ENCODE measurements at regions not wholly inside any gene's neighbourhood (a gene's known extent, or its start where the extent isn't known, plus 50 kb on each side); places are given as distances from the start of the nearest gene placed in this dataset.

DNA sequence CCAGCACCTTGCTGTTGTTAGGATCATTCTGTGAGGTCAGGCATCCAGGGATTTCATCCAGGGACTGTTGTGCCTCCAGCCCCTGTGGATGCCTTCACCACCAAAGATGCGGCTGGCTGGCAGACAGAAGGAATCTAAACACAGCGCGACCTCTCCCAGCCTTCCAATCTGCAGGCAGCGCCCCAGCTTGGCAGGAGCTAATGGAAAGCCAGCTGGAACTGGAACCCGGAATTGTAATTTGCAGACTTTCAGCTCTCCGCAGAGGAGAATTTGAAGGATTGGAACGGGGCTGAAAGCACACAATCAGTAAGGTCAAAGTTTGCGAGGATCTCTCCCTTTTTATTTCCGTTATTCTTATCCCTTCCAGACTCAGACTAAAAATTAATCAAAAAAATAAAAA lies 127.8 kb downstream of the TRIB2 start:
- Mint-ChIP-seq H3K9me3 (no peaks in the 10 kb centered on the region), H3K4me3 (no peak overlapping the region), H3K4me1 (no peaks in the 10 kb centered on the region), H3K27ac (no peak overlapping the region), H3K36me3 (ENCODE audit: low read depth) (no peaks in the 10 kb centered on the region), H3K27me3 (peaks cover 4% of the 10 kb centered on the region)
- ATAC-seq (replicated peaks) = no peak

DNA sequence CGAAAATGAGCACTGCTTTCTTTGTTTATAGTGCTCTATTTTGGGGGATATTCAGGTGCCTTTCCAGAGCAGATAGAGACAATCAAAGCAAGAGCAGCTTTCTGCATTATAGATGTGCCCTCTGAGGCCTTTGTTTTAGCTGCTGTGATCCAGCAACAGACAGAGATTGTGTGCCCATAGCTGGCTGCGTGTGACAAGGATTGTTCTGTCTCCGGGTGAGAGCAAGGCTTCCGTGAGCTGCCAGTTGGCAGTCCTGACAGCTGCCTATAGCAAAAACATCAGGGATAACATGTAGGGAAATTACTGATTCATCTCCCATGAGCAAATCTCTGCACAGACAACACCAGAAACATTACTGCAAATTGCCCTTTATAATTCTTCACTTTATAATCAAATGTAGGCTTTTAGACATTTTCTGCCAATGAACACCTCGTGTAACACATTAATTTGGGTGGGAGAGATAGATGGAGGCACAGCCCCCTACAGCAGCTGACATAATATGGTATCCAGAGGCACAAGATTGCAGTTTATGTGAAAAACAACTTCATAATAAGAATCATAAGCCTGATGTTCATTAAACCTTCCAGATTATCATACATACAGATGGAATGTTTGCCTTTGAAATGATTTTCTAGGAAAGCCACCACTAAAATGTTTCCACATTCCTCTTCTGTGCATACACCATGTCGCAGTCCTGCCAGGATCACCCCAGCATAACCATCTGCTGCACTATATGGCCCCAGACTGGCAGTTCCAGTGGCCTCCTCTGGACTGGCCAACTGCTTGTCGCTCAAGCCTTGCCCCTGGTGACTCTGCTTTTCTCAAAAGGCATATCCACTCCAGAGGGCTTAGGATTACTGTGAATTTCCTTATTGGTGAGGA lies 131.2 kb downstream of the TRIB2 start:
- H3K36me3 Mint-ChIP-seq (ENCODE audit: low read depth) = no peaks in the 10 kb centered on the region
- no peak overlapping the region for H3K4me3 Mint-ChIP-seq
- no peak for ATAC-seq (replicated peaks)
- H3K9me3 Mint-ChIP-seq = no peaks in the 10 kb centered on the region
- no peaks in the 10 kb centered on the region for H3K27me3 Mint-ChIP-seq
- no peak overlapping the region for H3K27ac Mint-ChIP-seq
- H3K4me1 Mint-ChIP-seq = no peaks in the 10 kb centered on the region

DNA sequence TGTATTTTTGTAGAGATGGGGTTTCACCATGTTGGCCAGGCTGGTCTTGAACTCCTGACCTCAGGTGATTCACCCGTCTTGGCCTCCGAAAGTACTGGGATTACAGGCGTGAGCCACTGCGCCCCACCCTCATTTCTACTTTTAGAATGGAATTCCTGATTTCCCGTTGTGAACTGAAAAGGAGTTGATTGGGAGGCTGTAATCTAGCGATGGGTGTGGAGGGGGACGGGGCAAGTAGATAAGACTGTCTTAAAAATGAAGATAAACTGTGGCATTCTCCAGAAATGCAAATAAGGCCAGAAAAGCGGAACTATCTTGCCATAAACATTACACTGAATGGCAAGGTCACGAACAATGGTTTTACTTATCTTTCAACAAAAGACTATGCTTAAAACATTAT lies 135.4 kb downstream of the TRIB2 start:
- Mint-ChIP-seq H3K36me3 (ENCODE audit: low read depth) (no peaks in the 10 kb centered on the region), H3K27ac (no peak overlapping the region), H3K9me3 (no peaks in the 10 kb centered on the region), H3K4me3 (no peak overlapping the region), H3K4me1 (peaks cover 15% of the 10 kb centered on the region), H3K27me3 (no peaks in the 10 kb centered on the region)
- no peak for ATAC-seq (replicated peaks)

DNA sequence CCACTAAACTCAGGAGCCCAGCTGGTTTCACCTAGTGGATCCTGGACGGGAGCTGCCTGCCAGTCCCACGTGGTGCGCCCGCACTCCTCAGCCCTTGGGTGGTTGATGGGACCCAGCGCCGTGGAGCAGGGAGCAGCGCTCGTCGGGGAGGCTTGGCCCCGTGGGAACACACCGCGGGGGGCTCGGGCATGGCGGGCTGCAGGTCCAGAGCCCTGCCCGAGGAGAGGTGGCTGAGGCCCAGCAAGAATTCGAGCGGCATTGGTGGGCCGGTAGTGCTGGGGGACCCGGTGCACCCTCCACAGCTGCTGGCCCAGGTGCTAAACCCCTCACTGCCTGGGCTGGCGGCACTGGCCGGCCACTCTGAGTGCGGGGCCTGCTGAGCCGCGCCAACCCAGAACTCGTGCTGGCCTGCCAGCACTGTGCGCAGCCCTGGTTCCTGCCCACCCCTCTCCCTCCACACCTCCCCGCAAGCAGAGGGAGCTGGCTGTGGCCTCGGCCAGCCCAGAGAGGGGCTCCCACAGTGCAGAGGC lies 137.3 kb downstream of the TRIB2 start:
- H3K27ac Mint-ChIP-seq = no peak overlapping the region
- H3K4me1 Mint-ChIP-seq = peaks cover 15% of the 10 kb centered on the region
- no peak overlapping the region for H3K4me3 Mint-ChIP-seq
- no peaks in the 10 kb centered on the region for H3K9me3 Mint-ChIP-seq
- H3K36me3 Mint-ChIP-seq (ENCODE audit: low read depth) = no peaks in the 10 kb centered on the region
- ATAC-seq (replicated peaks) = no peak
- no peaks in the 10 kb centered on the region for H3K27me3 Mint-ChIP-seq

DNA sequence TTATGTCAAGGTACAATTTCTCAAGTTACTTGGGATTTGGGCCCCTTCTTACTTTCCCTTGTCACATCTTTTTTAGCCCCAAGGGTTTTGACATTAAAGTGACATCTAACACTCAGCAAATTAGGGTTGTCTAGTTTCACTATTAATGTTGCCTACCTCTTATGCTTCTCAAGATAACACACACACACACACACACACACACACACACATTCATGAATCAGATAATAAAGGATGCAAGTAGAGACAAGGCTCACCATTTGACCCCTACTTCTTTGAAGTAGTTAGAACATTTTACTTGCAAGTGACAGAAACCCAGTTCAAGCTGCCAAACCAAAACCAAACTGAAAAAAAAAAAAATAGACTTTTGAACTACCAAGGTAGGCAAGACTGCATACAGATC lies 138.8 kb downstream of the TRIB2 start:
- Mint-ChIP-seq H3K4me3 (no peak overlapping the region), H3K36me3 (ENCODE audit: low read depth) (no peaks in the 10 kb centered on the region), H3K27ac (no peak overlapping the region), H3K27me3 (no peaks in the 10 kb centered on the region), H3K9me3 (peaks cover 4% of the 10 kb centered on the region), H3K4me1 (peaks cover 15% of the 10 kb centered on the region)
- peak; percentile 43 for ATAC-seq (replicated peaks)

DNA sequence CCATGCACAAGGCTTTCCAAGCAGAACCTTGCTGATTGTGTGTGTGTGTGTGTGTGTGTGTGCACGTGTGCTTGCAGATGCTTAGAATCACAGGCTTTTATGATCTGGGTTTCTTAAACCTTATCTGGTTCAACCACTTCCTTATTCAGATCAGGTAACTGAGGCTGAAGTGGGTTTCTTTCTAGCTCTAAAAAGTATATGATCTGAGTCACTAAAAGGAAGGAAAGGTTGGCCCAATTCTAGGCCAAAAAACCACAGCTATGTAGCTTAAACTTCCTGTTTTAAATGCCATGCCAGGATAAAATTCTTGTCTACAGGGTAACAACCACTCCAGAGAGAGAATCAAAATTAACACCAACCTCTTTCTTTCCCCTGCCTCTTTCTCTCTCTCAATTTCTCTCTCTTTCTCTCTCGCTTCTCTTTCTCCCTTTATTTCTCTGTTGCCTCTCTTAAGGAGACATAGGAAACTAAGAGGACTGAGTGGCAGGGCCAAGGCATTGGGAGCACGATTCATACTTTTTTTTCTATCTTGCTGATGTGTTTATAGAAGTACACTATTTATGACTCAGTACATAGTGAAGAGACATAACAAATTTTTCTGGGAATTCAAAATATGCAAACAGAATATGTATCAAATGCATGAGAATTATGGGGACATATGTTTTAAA lies 140.3 kb downstream of the TRIB2 start:
- Mint-ChIP-seq H3K9me3 (peaks cover 4% of the 10 kb centered on the region), H3K4me1 (peaks cover 26% of the 10 kb centered on the region), H3K27me3 (no peaks in the 10 kb centered on the region), H3K4me3 (no peak overlapping the region), H3K27ac (no peak overlapping the region), H3K36me3 (ENCODE audit: low read depth) (no peaks in the 10 kb centered on the region)
- peak; percentile 87 for ATAC-seq (replicated peaks)

DNA sequence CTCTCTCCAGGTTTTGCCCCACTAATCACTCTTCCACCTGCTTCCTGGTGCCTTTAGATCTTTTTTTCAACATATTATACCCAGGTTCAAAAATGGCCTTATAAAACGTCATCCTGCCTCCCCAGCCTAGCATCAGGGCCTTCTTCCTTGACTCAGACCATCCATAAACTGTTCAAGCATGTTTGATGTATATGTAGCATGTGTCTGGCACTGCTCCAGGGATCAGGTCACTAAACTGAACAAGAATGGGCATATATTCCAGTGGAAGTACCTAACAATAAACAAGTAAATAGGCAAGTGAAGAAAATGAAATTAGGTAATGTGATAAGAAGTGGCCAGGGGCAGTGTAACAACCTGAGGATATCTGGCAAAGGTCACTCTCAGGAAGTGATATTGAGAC lies 141.2 kb downstream of the TRIB2 start:
- H3K27ac Mint-ChIP-seq = no peak overlapping the region
- no peaks in the 10 kb centered on the region for H3K36me3 Mint-ChIP-seq (ENCODE audit: low read depth)
- peaks cover 4% of the 10 kb centered on the region for H3K9me3 Mint-ChIP-seq
- peaks cover 26% of the 10 kb centered on the region for H3K4me1 Mint-ChIP-seq
- H3K4me3 Mint-ChIP-seq = no peak overlapping the region
- ATAC-seq (replicated peaks) = no peak
- H3K27me3 Mint-ChIP-seq = no peaks in the 10 kb centered on the region

DNA sequence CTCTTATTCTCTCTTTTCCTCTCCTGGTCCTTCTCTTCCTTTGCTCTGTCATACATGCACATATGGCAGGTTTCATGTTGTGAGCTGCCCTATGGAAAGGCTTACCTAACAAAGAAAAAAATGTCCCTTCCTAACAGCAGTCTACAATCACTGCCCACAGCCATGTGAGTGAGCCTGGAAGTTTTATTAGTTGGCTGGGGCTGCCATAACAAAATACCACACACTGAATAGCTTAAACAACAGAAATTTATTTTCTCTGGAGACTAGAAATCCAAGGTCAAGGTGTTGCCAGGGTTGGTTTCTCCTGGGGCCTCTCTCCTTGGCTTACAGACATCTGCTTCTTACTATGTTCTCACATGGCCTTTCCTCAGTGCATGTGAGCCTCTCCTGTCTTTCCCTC lies 142.1 kb downstream of the TRIB2 start:
- Mint-ChIP-seq H3K4me3 (no peak overlapping the region), H3K9me3 (peaks cover 9% of the 10 kb centered on the region), H3K4me1 (peaks cover 26% of the 10 kb centered on the region), H3K27ac (no peak overlapping the region), H3K36me3 (ENCODE audit: low read depth) (no peaks in the 10 kb centered on the region), H3K27me3 (no peaks in the 10 kb centered on the region)
- ATAC-seq (replicated peaks) = no peak

DNA sequence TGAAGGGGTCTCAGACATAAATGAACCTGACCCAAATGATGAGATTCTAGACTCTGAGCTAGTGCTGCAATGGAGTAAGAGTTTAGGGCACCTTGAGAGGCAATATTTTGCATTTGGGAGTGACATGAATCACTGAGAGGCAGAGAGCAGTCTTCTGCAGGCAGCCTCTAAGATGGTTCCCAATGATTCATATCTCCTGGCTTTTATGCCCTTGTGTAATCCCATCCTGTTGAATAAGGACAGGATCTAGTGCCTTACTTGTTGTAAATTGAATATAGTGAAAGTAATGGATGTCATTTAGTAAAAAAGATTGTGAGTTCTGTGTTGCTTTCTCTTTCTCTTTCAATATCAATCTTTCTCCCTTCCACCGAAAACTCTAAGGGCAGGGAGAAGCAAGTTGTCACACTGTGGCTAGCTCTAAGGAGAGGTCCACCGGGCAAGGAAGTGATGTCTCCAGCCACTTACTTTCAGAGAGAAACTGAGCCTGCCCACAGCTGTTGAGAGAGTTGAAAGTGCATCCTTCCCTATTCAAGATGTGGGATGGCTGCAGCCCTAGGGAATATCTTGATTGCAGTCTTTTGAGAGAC lies 144.7 kb downstream of the TRIB2 start:
- no peaks in the 10 kb centered on the region for H3K27me3 Mint-ChIP-seq
- peak overlapping the region; percentile 61 for H3K4me3 Mint-ChIP-seq
- H3K36me3 Mint-ChIP-seq (ENCODE audit: low read depth) = no peaks in the 10 kb centered on the region
- ATAC-seq (replicated peaks) = peak; percentile 57
- peaks cover 14% of the 10 kb centered on the region for H3K4me1 Mint-ChIP-seq
- H3K27ac Mint-ChIP-seq = peak overlapping the region; percentile 17
- peaks cover 16% of the 10 kb centered on the region for H3K9me3 Mint-ChIP-seq

DNA sequence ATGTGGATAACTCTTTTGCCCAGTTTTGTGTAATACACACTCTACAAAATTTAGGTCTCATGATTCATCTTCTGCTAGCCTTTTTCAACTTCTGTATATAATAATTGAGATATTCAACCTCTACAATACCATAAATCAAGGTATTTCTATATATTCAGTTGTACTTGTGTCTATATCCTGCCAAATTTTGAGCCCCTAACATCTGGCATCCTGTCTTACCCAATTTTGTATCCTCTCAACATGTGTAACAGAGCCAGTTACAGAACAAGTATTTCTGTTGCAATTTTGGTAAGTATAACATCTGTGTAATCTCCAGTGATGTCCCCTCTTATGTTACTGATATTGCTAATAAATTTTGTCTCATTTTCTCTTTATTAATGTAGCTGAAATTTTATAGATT lies 145.8 kb downstream of the TRIB2 start:
- Mint-ChIP-seq H3K9me3 (peaks cover 20% of the 10 kb centered on the region), H3K27me3 (no peaks in the 10 kb centered on the region), H3K4me3 (no peak overlapping the region), H3K36me3 (ENCODE audit: low read depth) (no peaks in the 10 kb centered on the region), H3K4me1 (peaks cover 11% of the 10 kb centered on the region), H3K27ac (no peak overlapping the region)
- ATAC-seq (replicated peaks) = no peak

DNA sequence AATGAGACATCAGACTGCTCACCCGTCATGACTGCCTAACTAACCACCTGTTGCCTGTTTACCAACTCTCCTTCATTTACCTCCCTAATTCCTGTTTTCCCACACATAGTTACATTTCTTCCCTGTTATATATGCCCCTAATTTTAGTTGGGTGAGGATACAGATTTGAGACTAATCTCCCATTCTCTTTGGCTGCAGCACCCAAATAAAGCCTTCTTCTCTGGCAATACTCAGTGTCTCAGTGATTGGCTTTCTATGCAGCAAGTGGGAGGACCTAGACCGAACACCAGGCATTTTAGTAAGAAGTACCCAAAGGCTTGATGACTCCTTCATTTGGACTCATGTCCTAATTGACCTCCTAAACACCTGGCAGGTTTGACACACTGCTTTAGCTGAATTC lies 147.2 kb downstream of the TRIB2 start:
- Mint-ChIP-seq H3K4me3 (no peak overlapping the region), H3K27me3 (no peaks in the 10 kb centered on the region), H3K9me3 (peaks cover 20% of the 10 kb centered on the region), H3K4me1 (peaks cover 11% of the 10 kb centered on the region), H3K27ac (no peak overlapping the region), H3K36me3 (ENCODE audit: low read depth) (no peaks in the 10 kb centered on the region)
- no peak for ATAC-seq (replicated peaks)

DNA sequence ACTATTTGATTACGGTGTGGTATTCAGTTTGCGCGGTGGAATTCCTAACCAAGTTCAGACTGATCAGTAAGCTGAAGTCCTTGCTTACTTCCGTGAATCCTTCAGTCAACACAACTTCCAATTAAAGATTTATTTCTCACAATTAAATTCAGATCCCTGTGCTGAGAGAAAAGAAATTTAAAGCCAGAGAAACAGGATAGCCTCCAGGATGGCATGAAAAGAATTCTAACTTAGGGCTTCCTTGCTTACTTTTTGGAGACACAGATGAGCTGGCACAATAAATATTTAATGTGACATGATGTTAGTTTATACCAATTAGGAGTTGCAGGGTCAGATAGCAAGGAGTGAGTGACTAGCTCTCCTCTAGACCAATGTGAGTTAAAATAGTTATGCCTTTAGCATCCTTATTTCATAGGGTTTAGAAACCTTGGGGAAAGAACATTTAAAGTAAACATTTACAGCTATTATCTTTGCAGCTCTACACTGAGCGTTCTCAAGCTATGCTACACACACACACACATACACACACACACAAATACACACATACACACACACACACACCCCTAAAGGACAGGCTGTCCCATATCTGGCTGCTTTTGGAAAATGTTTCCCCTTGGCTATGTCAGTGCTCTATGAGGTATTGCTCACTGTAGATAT lies 151.0 kb downstream of the TRIB2 start:
- Mint-ChIP-seq H3K27me3 (peaks cover 1% of the 10 kb centered on the region), H3K27ac (no peak overlapping the region), H3K36me3 (ENCODE audit: low read depth) (no peaks in the 10 kb centered on the region), H3K4me3 (no peak overlapping the region), H3K4me1 (no peaks in the 10 kb centered on the region), H3K9me3 (peaks cover 16% of the 10 kb centered on the region)
- ATAC-seq (replicated peaks) = no peak

DNA sequence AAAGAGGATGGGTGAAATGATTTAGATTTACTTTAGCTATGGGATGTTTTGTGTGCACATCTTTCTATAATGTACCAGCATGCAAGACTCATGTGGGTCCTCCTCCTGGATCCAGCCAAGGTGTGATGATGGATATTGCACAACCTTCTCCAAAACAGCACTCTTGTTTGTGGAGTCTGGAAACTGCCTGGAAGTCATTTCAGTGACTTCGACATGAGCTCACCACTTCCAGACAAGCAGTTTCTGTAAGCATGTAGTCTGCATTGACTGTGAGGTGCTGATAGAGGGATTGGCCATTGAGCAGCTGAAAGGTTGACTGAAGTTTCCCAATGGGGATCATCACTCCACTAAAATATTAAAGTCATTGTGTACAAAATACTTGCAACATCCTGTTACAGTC lies 154.0 kb downstream of the TRIB2 start:
- Mint-ChIP-seq H3K27ac (no peak overlapping the region), H3K4me3 (no peak overlapping the region), H3K27me3 (peaks cover 8% of the 10 kb centered on the region), H3K4me1 (peaks cover 6% of the 10 kb centered on the region), H3K36me3 (ENCODE audit: low read depth) (no peaks in the 10 kb centered on the region), H3K9me3 (peaks cover 8% of the 10 kb centered on the region)
- no peak for ATAC-seq (replicated peaks)

DNA sequence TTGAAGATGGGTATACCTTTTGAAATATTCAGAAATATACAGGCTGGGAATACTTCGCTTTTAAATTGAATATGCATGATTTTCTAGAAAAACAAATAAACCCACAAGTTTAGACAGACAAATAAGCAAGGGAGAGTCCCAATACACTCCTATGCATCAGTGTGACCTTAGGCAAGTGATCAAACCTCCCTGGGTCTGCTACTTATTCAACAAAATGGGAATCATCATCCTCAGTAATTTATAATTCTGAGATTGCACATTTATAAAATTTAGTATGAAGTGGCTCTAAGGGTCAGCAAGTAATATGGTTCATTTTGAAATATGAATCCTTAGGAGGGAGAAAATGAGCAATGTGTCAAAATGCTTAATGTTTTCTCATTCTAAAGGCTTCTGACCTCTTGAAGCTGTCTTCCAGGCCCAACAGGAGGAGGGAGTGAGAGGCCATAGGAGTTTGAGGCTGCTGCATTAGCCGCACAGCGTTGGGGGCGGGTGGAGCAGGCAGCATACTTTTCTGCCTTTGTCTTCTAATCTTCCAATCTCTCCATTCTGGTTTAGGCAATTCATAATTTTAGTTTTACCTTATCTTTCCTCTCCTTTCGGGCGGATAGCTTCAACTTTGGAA lies 155.1 kb downstream of the TRIB2 start:
- ATAC-seq (replicated peaks) = no peak
- H3K9me3 Mint-ChIP-seq = peaks cover 7% of the 10 kb centered on the region
- no peak overlapping the region for H3K4me3 Mint-ChIP-seq
- H3K4me1 Mint-ChIP-seq = peaks cover 6% of the 10 kb centered on the region
- H3K36me3 Mint-ChIP-seq (ENCODE audit: low read depth) = no peaks in the 10 kb centered on the region
- H3K27ac Mint-ChIP-seq = no peak overlapping the region
- peaks cover 8% of the 10 kb centered on the region for H3K27me3 Mint-ChIP-seq

All from activated T-helper 17 cell treated with anti-CD3 and anti-CD28 coated beads, Interleukin-2, amount 50 U/mL, for 72 hours (primary cell).